HepG2 (cell line): ENCODE measurements at regions not wholly inside any gene's neighbourhood (a gene's known extent, or its start where the extent isn't known, plus 50 kb on each side); places are given as distances from the start of the nearest gene placed in this dataset.

ENCODE experiments used
- RFX1 ChIP-seq: fragments of 450-650 bp; IDR thresholded peaks from 2 replicates; pipeline ENCODE4 v1.6.1; 2017
- SMC3 ChIP-seq: IDR thresholded peaks from 2 replicates; pipeline ENCODE4 v1.6.1; 2011; ENCODE audit warnings: low read length, improper control_type of control experiment
- ZNF282 ChIP-seq: fragments of 450-650 bp; IDR thresholded peaks from 2 replicates; pipeline ENCODE4 v1.6.1; 2018; ENCODE audit not compliant: partially characterized antibody

DNA sequence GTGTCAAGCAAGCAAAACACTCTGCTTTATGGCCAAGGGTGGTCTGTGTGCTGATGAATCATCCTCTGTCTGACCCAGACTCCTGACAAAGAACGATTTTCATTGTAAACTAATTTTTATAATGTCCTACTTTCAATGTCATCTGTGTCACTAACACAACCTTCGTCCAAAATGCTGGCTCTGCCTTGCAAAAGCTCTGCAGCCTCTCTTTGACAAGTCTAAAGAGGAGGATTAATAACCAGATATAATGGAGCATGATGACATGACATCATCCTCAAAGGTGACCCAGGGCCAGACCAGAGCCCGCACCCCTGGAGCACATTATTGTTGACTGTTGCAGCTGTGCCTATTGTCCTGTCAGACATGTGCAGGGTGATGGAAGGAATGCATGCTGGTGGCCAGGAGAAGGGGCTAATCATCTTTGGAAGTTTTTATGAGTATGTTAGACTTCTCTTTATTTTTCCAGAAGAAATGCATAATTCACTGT lies 589.4 kb downstream of the NR2F1-AS1 start:
- TF ChIP-seq RFX1 (no peak), SMC3 (no peak), ZNF282 (no peak)
